ES-I3 (cell line): ENCODE measurements at regions not wholly inside any gene's neighbourhood (a gene's known extent, or its start where the extent isn't known, plus 50 kb on each side); places are given as distances from the start of the nearest gene placed in this dataset.
"Not testable (repeated sequence)": the region's sequence is repeated elsewhere in the genome, so short reads cannot be mapped to it uniquely, and the experiment has no call there.

Source experiments
- H3K36me3 ChIP-seq: 2 replicates; pipeline ENCODE4 v1.6.1; 2013; ENCODE audit warnings: mild to moderate bottlenecking, low read length, control low read depth, moderate library complexity; ENCODE audit not compliant: insufficient read depth
- H3K4me1 ChIP-seq: 2 replicates; pipeline ENCODE4 v1.6.1; 2013; ENCODE audit warnings: mild to moderate bottlenecking, control low read depth, low read length; ENCODE audit not compliant: insufficient read depth
- H3K9ac ChIP-seq: 2 replicates; pipeline ENCODE4 v1.6.1; 2013; ENCODE audit warnings: low read depth, mild to moderate bottlenecking, low read length, moderate library complexity
- H3K9me3 ChIP-seq: 2 replicates; pipeline ENCODE4 v1.6.1; 2013; ENCODE audit warnings: mild to moderate bottlenecking, low read length, moderate library complexity; ENCODE audit not compliant: control insufficient read depth, insufficient read depth

DNA sequence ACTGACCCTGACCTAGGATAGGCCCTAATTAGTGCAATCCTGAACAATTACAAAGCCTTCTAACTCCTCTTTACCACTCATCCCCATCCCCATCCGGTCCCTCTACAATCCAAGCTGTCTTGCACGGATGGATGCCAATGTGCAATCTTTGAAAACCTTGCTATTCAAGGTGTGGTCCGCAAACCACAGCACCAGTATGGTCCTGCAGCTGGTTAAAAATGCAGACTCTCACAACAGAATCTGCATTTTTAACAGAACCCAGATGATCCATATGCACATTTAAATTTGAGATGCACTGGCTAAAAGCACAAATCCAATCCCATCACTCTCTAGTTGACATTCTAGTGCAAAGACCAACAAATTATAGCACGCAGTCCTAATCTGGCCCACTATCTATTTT is 230.6 kb upstream of the KRR1 start:
- Histone ChIP-seq H3K9ac (no peak overlapping the region), H3K4me1 (peaks cover 18% of the 10 kb centered on the region)

DNA sequence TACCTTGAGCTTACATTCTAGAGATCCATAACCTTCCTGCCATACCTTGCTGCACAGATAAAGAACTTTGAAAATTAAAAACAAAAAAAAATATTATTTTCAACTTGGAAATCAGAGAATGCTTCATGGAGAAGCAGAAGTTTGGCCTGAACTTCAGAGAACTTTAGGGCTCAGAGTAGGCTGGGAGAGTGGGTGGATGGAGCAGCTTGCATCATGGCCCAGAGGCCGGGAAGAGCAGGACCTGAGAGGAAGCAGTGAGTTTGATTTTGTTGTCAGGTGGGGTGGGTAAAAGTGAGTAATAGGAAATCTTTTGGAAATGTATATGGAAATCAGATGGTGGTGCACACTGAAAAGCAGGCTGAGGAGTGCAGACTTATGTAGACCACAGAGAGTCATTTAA is 228.5 kb upstream of the KRR1 start:
- H3K4me1 ChIP-seq = peaks cover 6% of the 10 kb centered on the region; the same call in 1 of the 2 replicates
- no peak overlapping the region for H3K9ac ChIP-seq
- no peaks in the 10 kb centered on the region for H3K9me3 ChIP-seq
- H3K36me3 ChIP-seq = no peaks in the 10 kb centered on the region

More for the DNA sequence above, 230.6 kb upstream of the KRR1 start:
- Histone ChIP-seq H3K36me3 (no peaks in the 10 kb centered on the region), H3K9me3 (no peaks in the 10 kb centered on the region)

DNA sequence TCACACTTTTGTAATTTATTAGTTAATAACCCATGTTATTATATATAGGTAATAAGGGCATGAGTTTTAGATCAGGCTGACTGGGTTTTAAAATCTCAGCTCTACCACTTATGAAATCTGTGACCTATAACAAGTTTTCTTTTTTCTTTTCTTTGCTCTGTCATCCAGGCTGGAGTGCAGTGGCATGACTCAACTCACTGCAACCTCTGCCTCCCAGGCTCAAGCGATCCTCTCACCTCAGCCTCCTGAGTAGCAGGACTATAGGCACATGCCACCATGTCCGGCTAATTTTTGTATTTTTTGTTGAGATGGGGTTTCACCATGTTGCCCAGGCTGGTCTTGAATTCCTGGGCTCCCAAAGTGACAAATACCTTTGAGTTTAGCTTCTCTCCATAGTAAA is 227.7 kb upstream of the KRR1 start:
- not testable (repeated sequence) for H3K9me3 ChIP-seq, H3K9ac ChIP-seq, H3K4me1 ChIP-seq, H3K36me3 ChIP-seq

DNA sequence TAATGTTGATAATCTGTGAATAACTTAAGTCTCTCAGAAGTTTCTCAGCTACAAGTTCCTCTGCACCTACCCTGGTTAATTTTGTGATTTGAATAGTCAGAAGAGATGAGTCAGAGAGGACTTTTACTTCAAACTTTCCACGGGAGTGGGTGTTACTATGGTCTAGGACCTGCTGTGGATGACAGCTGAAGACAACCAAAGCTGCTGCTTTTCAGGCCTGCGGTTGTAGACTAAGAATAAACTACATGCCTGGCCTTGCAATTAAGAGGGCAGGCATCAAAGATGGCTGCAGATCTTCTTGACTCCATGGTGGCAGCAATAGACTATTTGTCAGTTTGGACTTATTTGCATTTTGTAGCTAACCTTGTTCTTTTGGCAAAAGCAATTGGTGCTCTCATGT is 227.1 kb upstream of the KRR1 start:
- Histone ChIP-seq H3K9ac (no peak overlapping the region), H3K9me3 (no peaks in the 10 kb centered on the region)

DNA sequence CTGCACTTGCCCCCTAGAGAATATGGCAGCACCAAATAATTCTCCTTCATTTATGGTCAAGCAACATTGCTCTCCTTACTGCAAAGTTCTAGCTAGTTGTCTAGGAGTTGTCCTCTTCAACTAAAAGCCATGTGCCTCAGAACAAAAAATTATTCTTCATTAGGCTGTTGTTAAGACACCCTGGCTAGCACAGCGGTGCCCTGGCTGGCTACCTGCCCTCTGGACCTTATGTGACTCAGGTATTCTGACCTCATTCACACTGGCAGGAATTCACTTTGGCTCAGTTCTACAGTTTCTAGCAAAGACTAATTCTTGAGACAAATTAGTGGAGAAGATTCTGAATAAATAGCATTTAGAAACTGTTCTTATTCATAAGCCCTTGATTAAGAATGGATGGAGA is 224.4 kb upstream of the KRR1 start:
- no peaks in the 10 kb centered on the region for H3K36me3 ChIP-seq
- H3K4me1 ChIP-seq = no peaks in the 10 kb centered on the region
- H3K9me3 ChIP-seq = no peaks in the 10 kb centered on the region
- no peak overlapping the region for H3K9ac ChIP-seq

More for the DNA sequence above, 227.1 kb upstream of the KRR1 start:
- H3K36me3 ChIP-seq = no peaks in the 10 kb centered on the region
- no peaks in the 10 kb centered on the region for H3K4me1 ChIP-seq

DNA sequence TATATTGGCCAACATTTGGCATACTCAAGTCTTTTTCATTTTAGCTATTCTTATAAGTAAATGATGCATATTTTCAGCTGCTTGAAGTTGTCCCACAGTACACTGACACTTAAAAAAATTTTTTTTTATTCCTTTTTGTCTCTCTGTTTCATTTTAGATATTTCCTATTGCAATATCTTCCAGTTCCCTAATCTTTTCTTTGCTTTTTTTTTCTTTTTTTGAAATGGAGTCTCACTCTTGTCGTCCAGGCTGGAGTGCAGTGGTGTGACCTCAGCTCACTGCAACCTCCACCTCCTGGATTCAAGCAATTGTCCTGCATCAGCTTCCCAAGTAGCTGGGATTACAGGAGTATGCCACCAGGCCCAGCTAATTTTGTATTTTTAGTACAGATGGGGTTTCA is 217.4 kb upstream of the KRR1 start:
- Histone ChIP-seq H3K9me3 (no peaks in the 10 kb centered on the region), H3K9ac (no peak overlapping the region), H3K36me3 (no peaks in the 10 kb centered on the region), H3K4me1 (peaks cover 19% of the 10 kb centered on the region)

DNA sequence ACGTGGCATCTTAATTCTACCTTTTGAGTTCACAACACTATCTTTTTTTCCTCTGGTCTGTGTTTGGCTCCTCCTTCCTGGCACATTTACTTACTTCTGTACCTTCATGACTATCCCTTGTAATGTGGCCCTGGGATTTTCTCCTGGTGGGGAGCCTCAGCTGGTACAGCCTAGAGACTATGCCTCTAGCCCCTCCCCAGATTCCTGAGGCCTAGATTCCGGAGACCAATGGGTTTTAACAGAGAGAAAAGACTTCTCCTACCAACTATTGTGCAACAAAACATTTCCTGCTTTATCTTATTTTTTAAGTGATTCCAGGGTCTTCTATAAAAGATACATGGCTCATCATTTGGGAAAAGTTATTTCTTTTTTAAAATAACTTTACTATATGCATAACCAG is 216.2 kb upstream of the KRR1 start:
- no peaks in the 10 kb centered on the region for H3K36me3 ChIP-seq
- H3K9ac ChIP-seq = no peak overlapping the region
- H3K9me3 ChIP-seq = no peaks in the 10 kb centered on the region
- peaks cover 26% of the 10 kb centered on the region for H3K4me1 ChIP-seq

DNA sequence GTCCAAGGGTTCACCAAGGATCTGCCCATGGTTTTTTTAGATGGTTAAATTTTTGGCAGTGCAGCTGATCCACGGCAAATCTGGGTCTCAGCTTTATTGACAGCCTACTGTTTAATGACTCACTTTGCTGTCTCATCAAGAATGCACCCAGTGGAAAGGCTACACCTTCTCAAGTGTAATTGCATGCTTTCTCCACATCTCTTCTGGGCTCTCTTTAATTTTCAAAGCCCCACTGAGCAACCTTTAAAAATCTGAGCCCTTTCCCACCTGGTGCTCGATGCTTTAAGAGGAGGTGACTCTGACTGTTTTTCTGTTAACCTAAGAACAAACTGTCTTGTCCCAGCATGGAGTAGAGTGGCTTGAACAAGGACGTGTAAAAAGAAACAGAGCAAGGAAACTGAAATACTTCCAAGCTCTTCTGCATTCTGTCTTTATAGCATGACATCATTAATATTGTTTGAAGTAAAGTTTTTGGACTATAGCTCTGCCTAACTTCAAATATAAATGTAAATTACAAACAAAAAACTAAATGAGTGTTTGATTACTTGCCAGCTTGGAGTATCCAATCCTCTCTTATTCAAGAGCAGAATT is 214.2 kb upstream of the KRR1 start:
- no peak overlapping the region for H3K9ac ChIP-seq
- H3K4me1 ChIP-seq = peaks cover 45% of the 10 kb centered on the region
- no peaks in the 10 kb centered on the region for H3K36me3 ChIP-seq
- no peaks in the 10 kb centered on the region for H3K9me3 ChIP-seq

DNA sequence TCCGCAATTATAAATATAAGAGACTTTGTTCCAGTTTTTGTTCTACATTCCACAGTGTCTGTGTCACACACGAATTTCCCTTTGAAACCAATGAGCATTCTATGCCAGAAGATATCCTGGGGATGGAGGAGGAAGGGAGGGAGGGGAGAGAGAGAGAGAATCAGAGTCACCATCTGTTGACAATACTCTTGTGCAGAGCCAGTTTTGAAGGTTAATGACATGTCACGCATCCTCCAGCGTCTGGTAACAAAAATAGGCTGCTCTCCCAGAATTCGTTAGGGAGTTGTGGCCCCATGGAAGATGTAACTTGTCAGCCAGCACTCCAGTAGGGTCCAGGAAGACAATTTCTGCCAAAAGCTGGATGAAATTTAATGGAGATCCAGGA is 213.5 kb upstream of the KRR1 start:
- Histone ChIP-seq H3K9ac (no peak overlapping the region), H3K9me3 (no peaks in the 10 kb centered on the region), H3K4me1 (peaks cover 49% of the 10 kb centered on the region), H3K36me3 (no peaks in the 10 kb centered on the region)

DNA sequence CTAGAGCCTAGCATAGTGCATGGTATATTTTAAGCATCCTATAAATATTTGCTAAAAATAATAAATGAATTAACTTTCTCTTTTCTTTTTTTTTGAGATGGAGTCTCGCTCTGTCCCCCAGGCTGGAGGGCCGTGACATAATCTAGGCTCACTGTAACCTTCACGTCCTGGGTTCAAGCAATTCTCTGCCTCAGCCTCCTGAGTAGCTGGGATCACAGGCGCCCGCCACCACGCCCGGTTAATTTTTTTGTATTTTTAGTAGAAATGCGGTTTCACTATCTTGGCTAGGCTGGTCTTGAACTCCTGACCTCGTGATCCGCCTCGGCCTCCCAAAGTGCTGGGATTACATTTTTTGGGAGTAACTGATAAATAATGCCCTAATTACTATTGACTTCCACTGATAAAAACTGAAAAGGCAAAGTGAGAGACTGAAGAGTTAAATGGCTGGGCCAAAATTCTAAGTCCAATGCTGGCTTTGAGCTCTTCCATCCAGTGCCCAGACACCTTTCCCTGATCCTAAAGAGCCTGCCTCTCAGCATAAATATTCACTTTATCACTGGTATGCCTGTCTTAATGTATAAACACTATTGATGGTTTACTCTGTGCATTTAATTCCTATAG is 213.0 kb upstream of the KRR1 start:
- Histone ChIP-seq H3K9me3 (no peaks in the 10 kb centered on the region), H3K9ac (no peak overlapping the region), H3K4me1 (peaks cover 53% of the 10 kb centered on the region), H3K36me3 (no peaks in the 10 kb centered on the region)

DNA sequence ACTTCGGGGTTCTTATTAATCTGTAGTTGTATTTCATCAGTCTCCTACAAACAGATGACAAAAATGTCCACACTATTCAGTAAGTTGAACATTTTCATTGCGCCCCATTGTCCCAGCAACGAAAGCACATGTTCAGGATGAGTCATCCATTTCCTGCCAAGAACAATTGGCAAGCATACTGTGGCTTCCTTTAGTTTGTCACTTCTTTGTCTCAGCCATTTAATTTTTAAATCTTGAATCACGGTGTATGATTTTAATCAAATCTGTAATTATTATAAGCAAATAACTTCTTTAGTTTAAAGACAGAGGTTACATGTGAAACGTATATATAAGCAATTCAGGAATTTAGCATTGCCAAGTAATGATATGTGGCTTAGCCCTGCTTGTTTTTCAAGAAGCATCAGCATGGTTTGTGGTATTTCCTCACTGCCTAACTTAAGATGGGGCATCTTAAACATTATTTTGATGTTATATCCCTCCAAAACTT is 211.3 kb upstream of the KRR1 start:
- H3K36me3 ChIP-seq = no peaks in the 10 kb centered on the region
- no peaks in the 10 kb centered on the region for H3K9me3 ChIP-seq
- no peak overlapping the region for H3K9ac ChIP-seq
- peaks cover 55% of the 10 kb centered on the region for H3K4me1 ChIP-seq

DNA sequence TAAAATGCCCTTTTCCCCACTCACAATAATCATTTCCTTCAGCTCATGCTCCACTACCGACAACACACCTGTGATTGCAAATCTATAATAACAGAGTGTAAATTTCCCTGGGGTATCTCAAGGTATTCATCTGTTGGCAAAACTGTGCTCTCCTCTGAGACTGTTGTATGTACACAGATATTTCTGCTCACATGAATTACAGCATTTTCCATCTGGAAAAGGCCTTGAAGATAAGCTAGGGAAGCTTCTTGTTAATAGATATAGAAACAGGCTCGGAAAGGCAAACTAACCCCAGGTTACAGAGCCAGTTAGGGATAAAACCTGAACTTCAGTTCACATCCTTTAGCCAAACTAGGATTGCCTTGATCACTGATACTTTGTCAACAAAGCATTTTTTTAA is 210.4 kb upstream of the KRR1 start:
- H3K9ac ChIP-seq = no peak overlapping the region
- no peaks in the 10 kb centered on the region for H3K36me3 ChIP-seq
- peaks cover 49% of the 10 kb centered on the region for H3K4me1 ChIP-seq
- no peaks in the 10 kb centered on the region for H3K9me3 ChIP-seq

DNA sequence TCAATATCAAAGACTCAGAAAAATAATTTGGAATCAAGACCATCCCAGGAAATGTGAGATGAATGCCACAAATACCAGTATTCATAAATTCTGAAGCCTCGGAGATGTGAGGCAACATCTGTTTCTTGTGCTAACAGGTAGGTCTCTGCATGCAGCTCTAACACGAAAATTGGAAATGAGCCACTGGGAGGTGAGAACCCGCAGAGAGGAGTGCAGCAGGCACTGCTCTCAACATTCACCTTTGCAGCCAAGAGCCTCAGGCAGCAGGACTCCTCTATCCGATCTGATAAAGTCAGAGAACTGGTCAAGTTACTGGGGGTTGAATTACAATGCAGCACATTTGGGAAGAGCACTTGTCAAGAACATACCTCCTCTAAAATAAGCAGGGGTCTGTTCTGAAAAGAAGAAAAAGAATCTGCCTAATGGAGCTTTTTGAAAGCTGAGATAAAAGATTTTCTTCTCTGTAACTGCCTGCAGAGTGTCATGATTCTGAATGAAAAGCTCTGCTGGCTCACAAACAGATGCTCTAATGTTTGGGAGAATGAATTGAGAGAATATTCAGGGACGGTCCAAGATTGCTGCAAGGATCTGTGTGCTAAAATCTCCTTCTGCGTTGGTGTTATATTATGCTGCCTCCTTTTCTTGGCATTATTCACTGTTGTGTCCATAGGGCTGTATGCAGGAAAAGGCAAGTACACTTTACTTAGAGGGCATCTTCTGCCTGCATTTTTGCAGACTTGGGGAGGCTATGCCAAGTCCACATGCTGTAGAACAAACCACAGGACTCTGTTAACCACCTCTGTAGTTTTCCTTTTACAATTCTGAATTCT is 209.6 kb upstream of the KRR1 start:
- Histone ChIP-seq H3K4me1 (peaks cover 49% of the 10 kb centered on the region), H3K9me3 (no peaks in the 10 kb centered on the region), H3K36me3 (no peaks in the 10 kb centered on the region), H3K9ac (no peak overlapping the region)

DNA sequence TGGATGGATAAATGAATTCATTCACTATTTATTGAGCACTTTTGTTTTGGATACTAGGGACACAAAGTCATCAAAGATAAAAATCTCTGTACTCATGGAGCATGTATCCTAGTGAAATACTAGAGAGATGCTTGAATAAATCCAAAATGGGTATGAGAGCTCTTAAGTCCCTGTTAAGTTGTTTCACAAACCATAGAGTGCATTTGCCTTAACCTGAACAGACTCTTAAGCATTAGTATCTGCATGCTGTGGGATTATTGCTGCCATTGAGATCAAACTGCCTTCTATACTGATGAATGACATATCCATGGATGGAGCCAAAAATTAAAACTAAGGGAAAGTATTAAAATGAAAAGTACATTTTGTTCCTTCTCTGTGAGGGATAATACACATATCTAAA is 206.5 kb upstream of the KRR1 start:
- Histone ChIP-seq H3K36me3 (no peaks in the 10 kb centered on the region), H3K9ac (no peak overlapping the region), H3K9me3 (no peaks in the 10 kb centered on the region), H3K4me1 (peaks cover 43% of the 10 kb centered on the region)
